HEK293 (cell line): ENCODE measurements at regions not wholly inside any gene's neighbourhood (a gene's known extent, or its start where the extent isn't known, plus 50 kb on each side); places are given as distances from the start of the nearest gene placed in this dataset.

Source experiments
- CTCF ChIA-PET: fragments of 350-600 bp; formaldehyde crosslinking; extraction: SDS; loops from one replicate; lab custom pipeline; 2021; ENCODE audit warnings: antibody characterized with exemption; lab: Yijun Ruan, JAX
- POLR2A ChIA-PET: fragments of 300-600 bp; formaldehyde crosslinking; extraction: SDS; loops from one replicate; lab custom pipeline; 2020; ENCODE audit warnings: antibody characterized with exemption, inconsistent platforms; lab: Yijun Ruan, JAX
- H3K27ac ChIP-seq: fragments of 200-500 bp; sonication (Bioruptor generic); 2 replicates; pipeline ENCODE4 v1.5.1; 2014; ENCODE audit warnings: low read depth, low read length, control low read depth, inconsistent platforms; ENCODE audit errors: extremely low read depth
- H3K36me3 ChIP-seq, 2 experiments: fragments of 200-500 bp in 1 of 2; sonication (Bioruptor generic) in 1 of 2; 1 replicate in 1 of 2; 2 replicates in 1 of 2; pipeline ENCODE4 v1.5.1; 2014 to 2017; ENCODE audit warnings: inconsistent platforms in 2 of 2, low read length in 2 of 2; ENCODE audit not compliant: control insufficient read depth in 2 of 2, insufficient read depth in 1 of 2
- H3K4me1 ChIP-seq: fragments of 200-500 bp; sonication (Bioruptor generic); 2 replicates; pipeline ENCODE4 v1.5.1; 2014; ENCODE audit warnings: mild to moderate bottlenecking, low read length, inconsistent platforms; ENCODE audit not compliant: control insufficient read depth, insufficient read depth
- H3K4me3 ChIP-seq: 2 replicates; pipeline ENCODE4 v1.5.1; 2011; ENCODE audit warnings: low read depth, mild to moderate bottlenecking, control low read depth, low read length, moderate library complexity
- H3K9me3 ChIP-seq: fragments of 200-500 bp; sonication (Bioruptor generic); 2 replicates; pipeline ENCODE4 v1.5.1; 2014; ENCODE audit warnings: low read depth, low read length, inconsistent platforms; ENCODE audit not compliant: control insufficient read depth, insufficient read depth
- GLIS1 ChIP-seq: fragments of 450-650 bp; formaldehyde crosslinking; IDR thresholded peaks from 2 replicates; pipeline ENCODE4 v1.5.1; 2016; ENCODE audit warnings: missing biosample characterization, missing genetic modification characterization
- KLF10 ChIP-seq: fragments of 450-650 bp; IDR thresholded peaks from 2 replicates; pipeline ENCODE4 v1.5.1; 2018; ENCODE audit warnings: missing biosample characterization, mild to moderate bottlenecking, missing genetic modification characterization
- KLF16 ChIP-seq: fragments of 450-650 bp; formaldehyde crosslinking; IDR thresholded peaks from 2 replicates; pipeline ENCODE4 v1.5.1; 2017; ENCODE audit warnings: missing biosample characterization, missing genetic modification characterization
- REPIN1 ChIP-seq: fragments of 450-650 bp; formaldehyde crosslinking; IDR thresholded peaks from 2 replicates; pipeline ENCODE4 v1.5.1; 2017; ENCODE audit warnings: missing biosample characterization, missing genetic modification characterization, low read depth
- SALL2 ChIP-seq: fragments of 450-650 bp; formaldehyde crosslinking; IDR thresholded peaks from 2 replicates; pipeline ENCODE4 v1.5.0; 2017; ENCODE audit warnings: missing biosample characterization, mild to moderate bottlenecking, missing genetic modification characterization, borderline replicate concordance
- ZBTB7A ChIP-seq: fragments of 450-650 bp; formaldehyde crosslinking; IDR thresholded peaks from 2 replicates; pipeline ENCODE4 v1.5.1; 2016; ENCODE audit warnings: low read depth, missing biosample characterization, missing genetic modification characterization
- ZBTB8A ChIP-seq: fragments of 450-650 bp; formaldehyde crosslinking; IDR thresholded peaks from 2 replicates; pipeline ENCODE4 v1.5.1; 2016; ENCODE audit warnings: missing biosample characterization, missing genetic modification characterization
- ZEB2 ChIP-seq: fragments of 450-650 bp; formaldehyde crosslinking; IDR thresholded peaks from 2 replicates; pipeline ENCODE4 v1.5.1; 2016; ENCODE audit warnings: missing biosample characterization, missing genetic modification characterization
- ZFHX2 ChIP-seq: fragments of 450-650 bp; formaldehyde crosslinking; conservative IDR thresholded peaks from 2 replicates; pipeline ENCODE4 v1.5.1; 2016; ENCODE audit warnings: missing biosample characterization, missing genetic modification characterization
- ZFP41 ChIP-seq: fragments of 450-650 bp; formaldehyde crosslinking; IDR thresholded peaks from 2 replicates; pipeline ENCODE4 v1.5.1; 2016; ENCODE audit warnings: missing biosample characterization, missing genetic modification characterization, borderline replicate concordance
- ZNF10 ChIP-seq: fragments of 450-650 bp; formaldehyde crosslinking; IDR thresholded peaks from 2 replicates; pipeline ENCODE4 v1.5.1; 2017; ENCODE audit warnings: missing biosample characterization, missing genetic modification characterization
- ZNF16 ChIP-seq: fragments of 450-650 bp; formaldehyde crosslinking; IDR thresholded peaks from 2 replicates; pipeline ENCODE4 v1.5.1; 2016; ENCODE audit warnings: low read depth, missing biosample characterization, missing genetic modification characterization
- ZNF202 ChIP-seq: fragments of 450-650 bp; formaldehyde crosslinking; IDR thresholded peaks from 2 replicates; pipeline ENCODE4 v1.5.1; 2016; ENCODE audit warnings: missing biosample characterization, missing genetic modification characterization, borderline replicate concordance
- ZNF214 ChIP-seq: fragments of 450-650 bp; formaldehyde crosslinking; IDR thresholded peaks from 2 replicates; pipeline ENCODE4 v1.5.1; 2017; ENCODE audit warnings: missing biosample characterization, mild to moderate bottlenecking, missing genetic modification characterization, borderline replicate concordance
- ZNF302 ChIP-seq: fragments of 450-650 bp; formaldehyde crosslinking; IDR thresholded peaks from 2 replicates; pipeline ENCODE4 v1.5.1; 2016; ENCODE audit warnings: missing biosample characterization, missing genetic modification characterization, low read depth
- ZNF558 ChIP-seq: fragments of 450-650 bp; formaldehyde crosslinking; IDR thresholded peaks from 2 replicates; pipeline ENCODE4 v1.5.1; 2016; ENCODE audit warnings: missing biosample characterization, missing genetic modification characterization
- ZNF561 ChIP-seq: fragments of 450-650 bp; IDR thresholded peaks from 2 replicates; pipeline ENCODE4 v1.5.1; 2018; ENCODE audit warnings: missing biosample characterization, missing genetic modification characterization, borderline replicate concordance
- ZNF596 ChIP-seq: fragments of 450-650 bp; IDR thresholded peaks from 2 replicates; pipeline ENCODE4 v1.5.0; 2018; ENCODE audit warnings: missing biosample characterization, mild to moderate bottlenecking, missing genetic modification characterization, moderate library complexity
- ZNF747 ChIP-seq: fragments of 450-650 bp; formaldehyde crosslinking; IDR thresholded peaks from 2 replicates; pipeline ENCODE4 v1.5.1; 2016; ENCODE audit warnings: missing biosample characterization, missing genetic modification characterization
- ZNF76 ChIP-seq: fragments of 450-650 bp; formaldehyde crosslinking; IDR thresholded peaks from 2 replicates; pipeline ENCODE4; 2016; ENCODE audit warnings: low read depth, missing biosample characterization, missing genetic modification characterization, borderline replicate concordance
- ZSCAN30 ChIP-seq: fragments of 450-650 bp; IDR thresholded peaks from 2 replicates; pipeline ENCODE4 v1.5.1; 2018; ENCODE audit warnings: missing biosample characterization, mild to moderate bottlenecking, missing genetic modification characterization, moderate library complexity
- TF ChIP-seq, protein P1 (sequence below): sonication (generic); formaldehyde crosslinking; IDR thresholded peaks from 2 replicates; pipeline ENCODE4 v1.8.1; 2022; ENCODE audit warnings: mild to moderate bottlenecking, moderate library complexity, missing genetic modification reagents
- TF ChIP-seq, protein P2 (sequence below): fragments of 450-650 bp; formaldehyde crosslinking; IDR thresholded peaks from 2 replicates; pipeline ENCODE4 v1.5.1; 2016; ENCODE audit warnings: missing biosample characterization, missing genetic modification characterization
- TF ChIP-seq, protein P3 (sequence below): fragments of 450-650 bp; formaldehyde crosslinking; IDR thresholded peaks from 2 replicates; pipeline ENCODE4 v1.5.1; 2016; ENCODE audit warnings: missing biosample characterization, missing genetic modification characterization
- TF ChIP-seq, protein P4 (sequence below): IDR thresholded peaks from 2 replicates; pipeline ENCODE4 v1.6.1; 2011; ENCODE audit warnings: mild to moderate bottlenecking, low read depth, low read length, borderline replicate concordance

DNA sequence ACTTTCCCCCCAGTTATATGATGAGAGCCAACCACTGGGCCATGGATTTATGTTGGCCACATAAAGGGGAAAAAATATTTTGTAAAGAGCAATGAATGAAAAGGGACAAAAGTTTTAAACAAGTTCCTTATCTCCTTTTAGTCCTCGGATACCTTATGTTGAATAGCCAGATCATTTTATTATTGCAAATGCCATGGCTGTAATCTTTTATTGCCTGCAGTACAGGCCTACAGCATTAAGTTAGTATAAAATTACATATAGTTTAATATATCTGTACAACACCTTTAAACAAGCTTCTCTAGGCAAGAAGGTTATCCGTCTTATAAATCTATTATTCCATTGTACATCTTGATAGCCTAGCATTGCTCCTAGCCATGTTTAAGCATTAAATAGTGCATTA is 93.9 kb upstream of the SLC35B3 start:
- TF ChIP-seq, protein P1, sequence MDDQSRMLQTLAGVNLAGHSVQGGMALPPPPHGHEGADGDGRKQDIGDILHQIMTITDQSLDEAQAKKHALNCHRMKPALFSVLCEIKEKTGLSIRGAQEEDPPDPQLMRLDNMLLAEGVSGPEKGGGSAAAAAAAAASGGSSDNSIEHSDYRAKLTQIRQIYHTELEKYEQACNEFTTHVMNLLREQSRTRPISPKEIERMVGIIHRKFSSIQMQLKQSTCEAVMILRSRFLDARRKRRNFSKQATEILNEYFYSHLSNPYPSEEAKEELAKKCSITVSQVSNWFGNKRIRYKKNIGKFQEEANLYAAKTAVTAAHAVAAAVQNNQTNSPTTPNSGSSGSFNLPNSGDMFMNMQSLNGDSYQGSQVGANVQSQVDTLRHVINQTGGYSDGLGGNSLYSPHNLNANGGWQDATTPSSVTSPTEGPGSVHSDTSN (CRISPR knock-in tag): no peak
- TF ChIP-seq, all 188 proteins: peak for 0
- ChIA-PET POLR2A (no interaction called here), CTCF (interaction anchor here (1.0 kb wide), 1 partner anchor 10 kb away, joined by 3 read pairs; no protein-coding TSS in a partner anchor)
- Histone ChIP-seq H3K4me3 (no peak overlapping the region), H3K9me3 (no peaks in the 10 kb centered on the region), H3K36me3 (no peaks in the 10 kb centered on the region), H3K27ac (no peak overlapping the region), H3K4me1 (no peaks in the 10 kb centered on the region)

DNA sequence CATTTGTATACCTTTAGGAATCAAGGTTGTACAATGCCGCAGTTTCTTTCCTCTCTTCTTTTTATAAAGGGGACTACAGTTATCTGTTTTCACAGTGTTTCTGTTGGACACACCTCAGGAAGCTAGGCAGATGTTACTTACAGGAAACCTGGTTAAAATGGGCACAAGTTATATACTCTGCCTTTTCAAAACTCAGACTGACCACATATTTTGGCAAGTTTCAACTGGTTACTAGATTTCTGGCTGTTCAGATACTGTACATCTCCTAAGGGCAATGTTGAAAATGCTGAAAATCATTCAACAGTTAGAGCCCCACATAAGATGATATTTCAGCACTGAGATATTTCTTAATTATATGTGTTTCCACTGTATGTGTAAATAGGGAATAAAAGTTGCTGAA is 92.5 kb upstream of the SLC35B3 start:
- no peak overlapping the region for H3K4me3 ChIP-seq
- POLR2A ChIA-PET: no interaction called here
- no peak for TF ChIP-seq ZFP41
- TF ChIP-seq SALL2 (tag by site-specific recombination): no peak
- no peak for TF ChIP-seq ZNF558
- no peak for TF ChIP-seq GLIS1
- TF ChIP-seq ZBTB8A (tag by site-specific recombination): no peak
- TF ChIP-seq KLF10 (tag by site-specific recombination): no peak
- TF ChIP-seq ZNF561 (tag by site-specific recombination): no peak
- TF ChIP-seq ZNF302: no peak
- TF ChIP-seq ZFHX2 (tag by site-specific recombination): no peak
- TF ChIP-seq ZNF202: no peak
- TF ChIP-seq ZEB2 (tag by site-specific recombination): no peak
- TF ChIP-seq ZNF10 (tag by site-specific recombination): no peak
- no peak for TF ChIP-seq ZBTB7A (tag by site-specific recombination)
- TF ChIP-seq, all 188 proteins: peak for 0
- CTCF ChIA-PET: interaction anchor here (1.4 kb wide), 1 partner anchor 28 kb away, joined by 4 read pairs; no protein-coding TSS in a partner anchor
- Histone ChIP-seq H3K4me1 (no peaks in the 10 kb centered on the region), H3K9me3 (no peaks in the 10 kb centered on the region), H3K36me3 (no peaks in the 10 kb centered on the region), H3K27ac (no peak overlapping the region)

DNA sequence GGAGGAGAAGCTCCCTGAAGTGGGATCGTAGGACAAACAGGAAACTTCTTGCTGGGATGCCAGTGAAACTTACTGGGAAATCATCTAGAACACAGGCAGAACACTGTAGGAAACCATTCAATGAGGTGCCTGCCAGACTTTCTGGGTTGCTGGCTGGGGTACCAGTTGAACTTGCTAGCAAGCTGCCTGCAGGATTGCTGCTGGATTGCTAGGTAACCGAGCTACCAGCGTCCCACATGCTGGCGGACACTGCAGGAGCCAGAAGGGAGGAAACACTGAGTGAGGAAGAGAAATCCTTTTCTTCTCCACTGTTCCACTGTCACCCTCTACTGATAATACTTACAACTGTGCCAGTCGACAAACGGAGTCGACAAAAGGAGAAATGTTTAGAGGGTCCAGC is 91.3 kb upstream of the SLC35B3 start:
- H3K9me3 ChIP-seq: no peaks in the 10 kb centered on the region
- no peak overlapping the region for H3K27ac ChIP-seq
- H3K4me3 ChIP-seq: no peak overlapping the region
- ChIA-PET CTCF (no interaction called here), POLR2A (no interaction called here)
- no peaks in the 10 kb centered on the region for H3K36me3 ChIP-seq
- H3K4me1 ChIP-seq: no peaks in the 10 kb centered on the region
- TF ChIP-seq REPIN1 (tag by site-specific recombination) (no peak), ZNF596 (no peak), ZNF214 (no peak), ZNF76 (tag by site-specific recombination) (no peak), ZNF16 (tag by site-specific recombination) (no peak), ZNF747 (tag by site-specific recombination) (no peak), KLF16 (tag by site-specific recombination) (no peak), ZSCAN30 (no peak)
- TF ChIP-seq, protein P2, sequence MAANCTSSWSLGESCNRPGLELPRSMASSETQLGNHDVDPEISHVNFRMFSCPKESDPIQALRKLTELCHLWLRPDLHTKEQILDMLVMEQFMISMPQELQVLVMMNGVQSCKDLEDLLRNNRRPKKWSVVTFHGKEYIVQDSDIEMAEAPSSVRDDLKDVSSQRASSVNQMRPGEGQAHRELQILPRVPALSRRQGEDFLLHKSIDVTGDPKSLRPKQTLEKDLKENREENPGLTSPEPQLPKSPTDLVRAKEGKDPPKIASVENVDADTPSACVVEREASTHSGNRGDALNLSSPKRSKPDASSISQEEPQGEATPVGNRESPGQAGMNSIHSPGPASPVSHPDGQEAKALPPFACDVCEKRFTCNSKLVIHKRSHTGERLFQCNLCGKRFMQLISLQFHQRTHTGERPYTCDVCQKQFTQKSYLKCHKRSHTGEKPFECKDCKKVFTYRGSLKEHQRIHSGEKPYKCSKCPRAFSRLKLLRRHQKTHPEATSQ (tag by site-specific recombination): no peak
- TF ChIP-seq, protein P3, sequence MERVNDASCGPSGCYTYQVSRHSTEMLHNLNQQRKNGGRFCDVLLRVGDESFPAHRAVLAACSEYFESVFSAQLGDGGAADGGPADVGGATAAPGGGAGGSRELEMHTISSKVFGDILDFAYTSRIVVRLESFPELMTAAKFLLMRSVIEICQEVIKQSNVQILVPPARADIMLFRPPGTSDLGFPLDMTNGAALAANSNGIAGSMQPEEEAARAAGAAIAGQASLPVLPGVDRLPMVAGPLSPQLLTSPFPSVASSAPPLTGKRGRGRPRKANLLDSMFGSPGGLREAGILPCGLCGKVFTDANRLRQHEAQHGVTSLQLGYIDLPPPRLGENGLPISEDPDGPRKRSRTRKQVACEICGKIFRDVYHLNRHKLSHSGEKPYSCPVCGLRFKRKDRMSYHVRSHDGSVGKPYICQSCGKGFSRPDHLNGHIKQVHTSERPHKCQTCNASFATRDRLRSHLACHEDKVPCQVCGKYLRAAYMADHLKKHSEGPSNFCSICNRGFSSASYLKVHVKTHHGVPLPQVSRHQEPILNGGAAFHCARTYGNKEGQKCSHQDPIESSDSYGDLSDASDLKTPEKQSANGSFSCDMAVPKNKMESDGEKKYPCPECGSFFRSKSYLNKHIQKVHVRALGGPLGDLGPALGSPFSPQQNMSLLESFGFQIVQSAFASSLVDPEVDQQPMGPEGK (tag by site-specific recombination): no peak
- TF ChIP-seq, protein P4, sequence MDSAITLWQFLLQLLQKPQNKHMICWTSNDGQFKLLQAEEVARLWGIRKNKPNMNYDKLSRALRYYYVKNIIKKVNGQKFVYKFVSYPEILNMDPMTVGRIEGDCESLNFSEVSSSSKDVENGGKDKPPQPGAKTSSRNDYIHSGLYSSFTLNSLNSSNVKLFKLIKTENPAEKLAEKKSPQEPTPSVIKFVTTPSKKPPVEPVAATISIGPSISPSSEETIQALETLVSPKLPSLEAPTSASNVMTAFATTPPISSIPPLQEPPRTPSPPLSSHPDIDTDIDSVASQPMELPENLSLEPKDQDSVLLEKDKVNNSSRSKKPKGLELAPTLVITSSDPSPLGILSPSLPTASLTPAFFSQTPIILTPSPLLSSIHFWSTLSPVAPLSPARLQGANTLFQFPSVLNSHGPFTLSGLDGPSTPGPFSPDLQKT: no peak
